ACC112 (cell line): ENCODE measurements at regions not wholly inside any gene's neighbourhood (a gene's known extent, or its start where the extent isn't known, plus 50 kb on each side); places are given as distances from the start of the nearest gene placed in this dataset.

Source experiments
- H2AFZ ChIP-seq: fragments of 200-600 bp; sonication (generic); one replicate; pipeline ENCODE4 v1.6.0; 2017; ENCODE audit warnings: antibody characterized with exemption, low read length; ENCODE audit not compliant: unreplicated experiment
- H3K27ac ChIP-seq: fragments of 200-600 bp; sonication (generic); 2 replicates; pipeline ENCODE4 v1.5.1; 2014; ENCODE audit warnings: low read depth, mild to moderate bottlenecking, antibody characterized with exemption, low read length, moderate library complexity
- H3K27me3 ChIP-seq: fragments of 200-600 bp; sonication (generic); 2 replicates; pipeline ENCODE4 v1.6.1; 2014; ENCODE audit warnings: mild to moderate bottlenecking, antibody characterized with exemption, low read length, moderate library complexity, mixed read lengths; ENCODE audit not compliant: insufficient read depth
- H3K36me3 ChIP-seq: fragments of 200-600 bp; sonication (generic); 2 replicates; pipeline ENCODE4 v1.6.1; 2016; ENCODE audit warnings: mild to moderate bottlenecking, antibody characterized with exemption, low read length, moderate library complexity, mixed read lengths; ENCODE audit not compliant: insufficient read depth
- H3K4me1 ChIP-seq: fragments of 200-600 bp; sonication (generic); one replicate; pipeline ENCODE4 v1.6.1; 2016; ENCODE audit warnings: low read length, mixed read lengths; ENCODE audit not compliant: insufficient read depth, unreplicated experiment, control insufficient read depth
- H3K4me3 ChIP-seq: fragments of 200-600 bp; sonication (generic); 2 replicates; pipeline ENCODE4 v1.5.1; 2014; ENCODE audit warnings: mild to moderate bottlenecking, low read depth, low read length
- H3K79me2 ChIP-seq: fragments of 200-600 bp; sonication (generic); one replicate; pipeline ENCODE4 v1.6.0; 2016; ENCODE audit warnings: low read length; ENCODE audit not compliant: control insufficient read depth, unreplicated experiment, insufficient read depth

DNA sequence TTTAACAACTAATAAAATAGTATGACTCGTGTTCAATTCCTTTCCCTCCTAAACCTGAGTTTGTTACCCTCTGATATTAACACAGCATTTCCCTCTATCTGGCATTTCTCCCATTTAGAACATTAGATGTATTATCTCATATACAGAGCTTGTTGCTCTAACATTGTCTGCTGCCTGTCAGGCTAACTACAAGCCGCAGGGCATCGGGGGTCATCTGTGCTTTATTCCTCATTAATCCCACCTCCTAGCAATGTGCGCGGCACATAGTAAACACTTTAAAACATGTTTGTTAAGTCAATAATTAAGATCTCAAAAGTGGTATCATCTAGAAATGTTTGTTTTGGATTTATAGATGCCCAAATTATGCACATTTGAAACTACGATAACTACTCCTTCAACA lies 52.9 kb upstream of the NEBL start:
- Histone ChIP-seq H3K27me3 (no peaks in the 10 kb centered on the region), H3K36me3 (no peaks in the 10 kb centered on the region), H3K27ac (no peak overlapping the region), H3K79me2 (no peaks in the 10 kb centered on the region), H2AFZ (no peak overlapping the region), H3K4me1 (no peaks in the 10 kb centered on the region), H3K4me3 (no peak overlapping the region)

DNA sequence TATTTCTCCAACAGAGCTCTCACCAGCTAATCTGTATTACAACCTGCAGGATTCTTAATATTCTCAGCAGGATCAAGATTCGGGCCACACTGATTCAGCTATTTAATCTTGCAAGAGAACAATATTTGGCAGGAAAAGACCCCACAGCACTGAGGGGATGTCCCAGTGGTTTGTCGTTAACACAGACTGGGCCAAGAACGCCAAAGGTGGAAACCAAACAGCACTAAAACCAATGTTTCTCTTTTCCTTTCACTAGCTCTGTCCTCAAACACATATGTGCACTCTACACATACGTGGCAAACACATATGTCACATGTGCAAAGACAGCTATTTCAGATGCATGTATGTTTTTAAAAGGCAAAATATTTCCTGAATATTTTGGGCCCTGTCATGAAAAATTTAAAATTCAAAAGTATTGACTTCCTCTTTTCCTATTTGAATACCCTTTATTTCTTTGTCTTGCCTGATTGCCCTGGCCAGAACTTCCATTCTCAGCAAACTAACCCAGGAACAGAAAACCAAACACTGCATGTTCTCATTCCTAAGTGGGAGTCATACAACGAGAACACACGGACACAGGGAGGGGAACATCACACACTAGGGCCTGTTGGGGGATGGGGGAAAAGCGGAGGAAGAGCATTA lies 51.7 kb upstream of the NEBL start:
- Histone ChIP-seq H2AFZ (no peak overlapping the region), H3K79me2 (no peaks in the 10 kb centered on the region), H3K36me3 (no peaks in the 10 kb centered on the region), H3K4me3 (no peak overlapping the region), H3K4me1 (no peaks in the 10 kb centered on the region), H3K27me3 (no peaks in the 10 kb centered on the region), H3K27ac (no peak overlapping the region)
